ENCODE measurements at regions not wholly inside any gene's neighbourhood (a gene's known extent, or its start where the extent isn't known, plus 50 kb on each side); places are given as distances from the start of the nearest gene placed in this dataset.

- no peak for TF ChIP-seq CTCF (conservative IDR thresholded peaks at IDR 0.05; ENCODE audit: low read length)
- no peak for TF ChIP-seq EZH2phosphoT487 (IDR thresholded peaks at IDR 0.05; ENCODE audit: borderline replicate concordance, low read depth, low read length)
Measured at GRCh38 chr10:105857268-105858264, 1216.5 kb downstream of the SORCS3 start.
